NCI-H748 (cell line): ENCODE measurements at regions not wholly inside any gene's neighbourhood (a gene's known extent, or its start where the extent isn't known, plus 50 kb on each side); places are given as distances from the start of the nearest gene placed in this dataset.

ENCODE experiments used
- DNase-seq: peaks from one replicate; lab custom pipeline; 2025; ENCODE audit not compliant: unreplicated experiment; lab: John Stamatoyannopoulos, UW

GRCh38 chr14:30296931-30297405 is 262.0 kb upstream of the G2E3 start:
- no peak for DNase-seq

- no peak for DNase-seq
Observed at GRCh38 chr14:30297876-30298795, 260.8 kb upstream of the G2E3 start.

- DNase-seq, result no peak
Observed at GRCh38 chr14:30299915-30300314, 259.0 kb upstream of the G2E3 start.

GRCh38 chr14:30303350-30303749 is 255.6 kb upstream of the G2E3 start:
- no peak for DNase-seq

- DNase-seq, result no peak
Observed at GRCh38 chr14:30305346-30305745, 253.6 kb upstream of the G2E3 start.

GRCh38 chr14:30309405-30309804 is 249.6 kb upstream of the G2E3 start:
- DNase-seq, result no peak

GRCh38 chr14:30312214-30312613 is 246.7 kb upstream of the G2E3 start:
- no peak for DNase-seq

- DNase-seq, result no peak
Observed at GRCh38 chr14:30317729-30318128, 241.2 kb upstream of the G2E3 start.

GRCh38 chr14:30322819-30323218 is 236.1 kb upstream of the G2E3 start:
- no peak for DNase-seq

- DNase-seq, result no peak
Observed at GRCh38 chr14:30330033-30330432, 228.9 kb upstream of the G2E3 start.

GRCh38 chr14:30330445-30330844 is 228.5 kb upstream of the G2E3 start:
- DNase-seq, result no peak

GRCh38 chr14:30331030-30331429 is 227.9 kb upstream of the G2E3 start:
- no peak for DNase-seq

GRCh38 chr14:30332374-30332773 is 226.6 kb upstream of the G2E3 start:
- no peak for DNase-seq

GRCh38 chr14:30333934-30334333 is 225.0 kb upstream of the G2E3 start:
- no peak for DNase-seq

GRCh38 chr14:30337456-30337855 is 221.5 kb upstream of the G2E3 start:
- no peak for DNase-seq

GRCh38 chr14:30339311-30339901 is 219.6 kb upstream of the G2E3 start:
- no peak for DNase-seq

- no peak for DNase-seq
Observed at GRCh38 chr14:30340495-30340894, 218.5 kb upstream of the G2E3 start.

- peak; percentile 81 for DNase-seq
Observed at GRCh38 chr14:30345511-30345910, 213.4 kb upstream of the G2E3 start.

- no peak for DNase-seq
Observed at GRCh38 chr14:30348445-30348844, 210.5 kb upstream of the G2E3 start.

GRCh38 chr14:30349520-30349919 is 209.4 kb upstream of the G2E3 start:
- no peak for DNase-seq

GRCh38 chr14:30354439-30354838 is 204.5 kb upstream of the G2E3 start:
- peak; percentile 29 for DNase-seq

GRCh38 chr14:30355431-30355913 is 203.5 kb upstream of the G2E3 start:
- DNase-seq, result peak; percentile 50
